OCI-LY1 (cell line): ENCODE measurements at regions not wholly inside any gene's neighbourhood (a gene's known extent, or its start where the extent isn't known, plus 50 kb on each side); places are given as distances from the start of the nearest gene placed in this dataset.

Source experiments
- H2AFZ ChIP-seq: fragments of 200-600 bp; sonication (generic), shearing (Covaris generic); 2 replicates; pipeline ENCODE4 v1.6.0; 2014; ENCODE audit warnings: antibody characterized with exemption, mild to moderate bottlenecking, low read length
- H3F3A ChIP-seq: fragments of 200-600 bp; sonication (generic), shearing (Covaris generic); 2 replicates; pipeline ENCODE4 v1.6.0; 2014; ENCODE audit warnings: mild to moderate bottlenecking, antibody characterized with exemption, low read length, moderate library complexity; ENCODE audit not compliant: insufficient read depth
- H3K27ac ChIP-seq: fragments of 200-600 bp; sonication (generic); 2 replicates; pipeline ENCODE4 v1.5.1; 2014; ENCODE audit warnings: low read length, mixed run types, mild to moderate bottlenecking, low read depth; ENCODE audit not compliant: poor library complexity, severe bottlenecking
- H3K27me3 ChIP-seq: fragments of 200-600 bp; sonication (generic); 2 replicates; pipeline ENCODE4 v1.6.0; 2014; ENCODE audit warnings: antibody characterized with exemption, mild to moderate bottlenecking, low read length, moderate library complexity; ENCODE audit not compliant: insufficient read depth
- H3K36me3 ChIP-seq: fragments of 200-600 bp; sonication (generic); 2 replicates; pipeline ENCODE4 v1.6.1; 2014; ENCODE audit warnings: mild to moderate bottlenecking, antibody characterized with exemption, low read length, moderate library complexity, mixed read lengths; ENCODE audit not compliant: insufficient read depth
- H3K4me1 ChIP-seq: fragments of 200-600 bp; sonication (generic); 2 replicates; pipeline ENCODE4 v1.5.1; 2014; ENCODE audit warnings: mild to moderate bottlenecking, low read length, moderate library complexity; ENCODE audit not compliant: insufficient read depth, severe bottlenecking
- H3K4me2 ChIP-seq: fragments of 200-600 bp; sonication (generic), shearing (Covaris generic); 2 replicates; pipeline ENCODE4 v1.6.1; 2014; ENCODE audit warnings: low read length
- H3K4me3 ChIP-seq: fragments of 200-600 bp; sonication (generic); 2 replicates; pipeline ENCODE4 v1.5.1; 2014; ENCODE audit warnings: low read length, low read depth, mild to moderate bottlenecking, mixed read lengths; ENCODE audit not compliant: poor library complexity, severe bottlenecking
- H3K79me2 ChIP-seq: fragments of 200-600 bp; shearing (Covaris generic); 2 replicates; pipeline ENCODE4 v1.6.1; 2016; ENCODE audit warnings: mixed run types, low read length, mixed read lengths; ENCODE audit not compliant: insufficient read depth
- H3K9ac ChIP-seq: fragments of 200-600 bp; sonication (generic), shearing (Covaris generic); 2 replicates; pipeline ENCODE4 v1.6.1; 2014; ENCODE audit warnings: mild to moderate bottlenecking, low read length, mixed read lengths
- H3K9me2 ChIP-seq: fragments of 200-600 bp; sonication (generic), shearing (Covaris generic); 2 replicates; pipeline ENCODE4 v1.6.1; 2014; ENCODE audit warnings: low read depth, mild to moderate bottlenecking, low read length, mixed read lengths
- H3K9me3 ChIP-seq: fragments of 200-600 bp; shearing (Covaris generic); 2 replicates; pipeline ENCODE4 v1.6.1; 2014; ENCODE audit warnings: low read length, mixed read lengths
- H4K20me1 ChIP-seq: fragments of 200-600 bp; sonication (generic), shearing (Covaris generic); 2 replicates; pipeline ENCODE4 v1.6.0; 2016; ENCODE audit warnings: mild to moderate bottlenecking, low read length; ENCODE audit not compliant: insufficient read depth
- CTCF ChIP-seq: fragments of 200-600 bp; sonication (generic), shearing (Covaris generic); IDR thresholded peaks from 2 replicates; pipeline ENCODE4 v1.5.1; 2017; ENCODE audit warnings: mild to moderate bottlenecking, antibody characterized with exemption, low read length, moderate library complexity, mixed read lengths
- EZH2 ChIP-seq: fragments of 200-600 bp; sonication (generic), shearing (Covaris generic); IDR thresholded peaks from 2 replicates; pipeline ENCODE4 v1.8.0; 2017; ENCODE audit warnings: borderline replicate concordance, mixed run types, mild to moderate bottlenecking, antibody characterized with exemption, low read length, moderate library complexity, mixed read lengths

GRCh38 chr2:207274530-207275189 is 108.9 kb upstream of the KLF7 start:
- H3K9me3 ChIP-seq, result no peaks in the 10 kb centered on the region
- H3K9me2 ChIP-seq, result no peaks in the 10 kb centered on the region
- no peaks in the 10 kb centered on the region for H3F3A ChIP-seq
- no peaks in the 10 kb centered on the region for H3K36me3 ChIP-seq
- no peak overlapping the region for H3K9ac ChIP-seq
- H2AFZ ChIP-seq, result no peak overlapping the region
- no peaks in the 10 kb centered on the region for H3K27me3 ChIP-seq
- no peak overlapping the region for H3K4me3 ChIP-seq
- TF ChIP-seq EZH2 (no peak), CTCF (no peak)
- no peak overlapping the region for H3K27ac ChIP-seq
- no peaks in the 10 kb centered on the region for H3K79me2 ChIP-seq
- H4K20me1 ChIP-seq, result no peaks in the 10 kb centered on the region
- H3K4me2 ChIP-seq, result no peak overlapping the region
- no peaks in the 10 kb centered on the region for H3K4me1 ChIP-seq

GRCh38 chr2:207275779-207276178 is 110.0 kb upstream of the KLF7 start:
- no peaks in the 10 kb centered on the region for H3K4me1 ChIP-seq
- no peaks in the 10 kb centered on the region for H4K20me1 ChIP-seq
- no peaks in the 10 kb centered on the region for H3F3A ChIP-seq
- no peak overlapping the region for H3K27ac ChIP-seq
- H3K9me2 ChIP-seq, result no peaks in the 10 kb centered on the region
- no peak overlapping the region for H2AFZ ChIP-seq
- H3K4me2 ChIP-seq, result no peak overlapping the region
- H3K9ac ChIP-seq, result no peak overlapping the region
- H3K9me3 ChIP-seq, result no peaks in the 10 kb centered on the region
- H3K27me3 ChIP-seq, result no peaks in the 10 kb centered on the region
- H3K79me2 ChIP-seq, result no peaks in the 10 kb centered on the region
- H3K4me3 ChIP-seq, result no peak overlapping the region
- H3K36me3 ChIP-seq, result no peaks in the 10 kb centered on the region
- TF ChIP-seq CTCF, result no peak
- no peak for TF ChIP-seq EZH2

- no peak overlapping the region for H3K4me3 ChIP-seq
- no peaks in the 10 kb centered on the region for H3K9me2 ChIP-seq
- no peak overlapping the region for H3K4me2 ChIP-seq
- no peak overlapping the region for H2AFZ ChIP-seq
- H3K27me3 ChIP-seq, result no peaks in the 10 kb centered on the region
- no peaks in the 10 kb centered on the region for H3K79me2 ChIP-seq
- no peaks in the 10 kb centered on the region for H3K9me3 ChIP-seq
- H3K9ac ChIP-seq, result no peak overlapping the region
- H3F3A ChIP-seq, result no peaks in the 10 kb centered on the region
- no peaks in the 10 kb centered on the region for H3K4me1 ChIP-seq
- TF ChIP-seq CTCF, result no peak
- no peak for TF ChIP-seq EZH2
- H3K36me3 ChIP-seq, result no peaks in the 10 kb centered on the region
- no peak overlapping the region for H3K27ac ChIP-seq
- no peaks in the 10 kb centered on the region for H4K20me1 ChIP-seq
Observed at GRCh38 chr2:207276248-207276647, 110.5 kb upstream of the KLF7 start.
